ENCODE measurements at regions not wholly inside any gene's neighbourhood (a gene's known extent, or its start where the extent isn't known, plus 50 kb on each side); places are given as distances from the start of the nearest gene placed in this dataset.
"Not testable (repeated sequence)": the region's sequence is repeated elsewhere in the genome, so short reads cannot be mapped to it uniquely, and the experiment has no call there.

- TF ChIP-seq, protein P1, sequence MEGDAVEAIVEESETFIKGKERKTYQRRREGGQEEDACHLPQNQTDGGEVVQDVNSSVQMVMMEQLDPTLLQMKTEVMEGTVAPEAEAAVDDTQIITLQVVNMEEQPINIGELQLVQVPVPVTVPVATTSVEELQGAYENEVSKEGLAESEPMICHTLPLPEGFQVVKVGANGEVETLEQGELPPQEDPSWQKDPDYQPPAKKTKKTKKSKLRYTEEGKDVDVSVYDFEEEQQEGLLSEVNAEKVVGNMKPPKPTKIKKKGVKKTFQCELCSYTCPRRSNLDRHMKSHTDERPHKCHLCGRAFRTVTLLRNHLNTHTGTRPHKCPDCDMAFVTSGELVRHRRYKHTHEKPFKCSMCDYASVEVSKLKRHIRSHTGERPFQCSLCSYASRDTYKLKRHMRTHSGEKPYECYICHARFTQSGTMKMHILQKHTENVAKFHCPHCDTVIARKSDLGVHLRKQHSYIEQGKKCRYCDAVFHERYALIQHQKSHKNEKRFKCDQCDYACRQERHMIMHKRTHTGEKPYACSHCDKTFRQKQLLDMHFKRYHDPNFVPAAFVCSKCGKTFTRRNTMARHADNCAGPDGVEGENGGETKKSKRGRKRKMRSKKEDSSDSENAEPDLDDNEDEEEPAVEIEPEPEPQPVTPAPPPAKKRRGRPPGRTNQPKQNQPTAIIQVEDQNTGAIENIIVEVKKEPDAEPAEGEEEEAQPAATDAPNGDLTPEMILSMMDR (IDR thresholded peaks at IDR 0.05), result not testable (repeated sequence)
- TF ChIP-seq POLR2A, EP300 (IDR thresholded peaks at IDR 0.05): not testable (repeated sequence)
Observed at GRCh38 chr22:15777150-15777549, 87.3 kb downstream of the POTEH start.
